HL-60 (cell line): ENCODE measurements at regions not wholly inside any gene's neighbourhood (a gene's known extent, or its start where the extent isn't known, plus 50 kb on each side); places are given as distances from the start of the nearest gene placed in this dataset.

Experiments
- DNase-seq, 2 experiments: peaks; one replicate each; pipeline ENCODE4 v3.0.0-alpha.2; 2010 to 2020; ENCODE audit warnings: low read depth in 1 of 2, low spot score in 1 of 2
- H3K27ac ChIP-seq: fragments of 250-450 bp; sonication (Bioruptor Pico); replicated peaks from 2 replicates; pipeline ENCODE4 v1.5.1; 2020; ENCODE audit warnings: mild to moderate bottlenecking, moderate library complexity
- H3K27me3 ChIP-seq: fragments of 250-450 bp; sonication (Bioruptor Pico); 2 replicates; pipeline ENCODE4 v1.5.1; 2021; ENCODE audit warnings: mild to moderate bottlenecking, moderate library complexity; ENCODE audit not compliant: insufficient read depth, poor library complexity, severe bottlenecking
- H3K4me3 ChIP-seq: replicated peaks from 2 replicates; pipeline ENCODE4 v1.5.1; 2011; ENCODE audit warnings: mild to moderate bottlenecking, control low read depth, low read length; ENCODE audit not compliant: insufficient read depth
- GABPA ChIP-seq: IDR thresholded peaks from 2 replicates; pipeline ENCODE4 v1.6.1; 2012; ENCODE audit warnings: low read depth
- POLR2AphosphoS5 ChIP-seq: IDR thresholded peaks from 2 replicates; pipeline ENCODE4 v1.6.1; 2012; ENCODE audit warnings: low read depth
- SPI1 ChIP-seq: IDR thresholded peaks from 2 replicates; pipeline ENCODE4 v1.6.1; 2012; ENCODE audit warnings: low read depth, mild to moderate bottlenecking, borderline replicate concordance
- TF ChIP-seq, protein P1 (sequence below): IDR thresholded peaks from 2 replicates; pipeline ENCODE4 v1.6.1; 2012; ENCODE audit warnings: low read depth; ENCODE audit not compliant: insufficient replicate concordance
- TF ChIP-seq, protein P2 (sequence below): IDR thresholded peaks from one replicate; pipeline ENCODE4 v1.5.1; 2011; ENCODE audit warnings: low read length, control low read depth, inconsistent platforms; ENCODE audit not compliant: insufficient read depth

DNA sequence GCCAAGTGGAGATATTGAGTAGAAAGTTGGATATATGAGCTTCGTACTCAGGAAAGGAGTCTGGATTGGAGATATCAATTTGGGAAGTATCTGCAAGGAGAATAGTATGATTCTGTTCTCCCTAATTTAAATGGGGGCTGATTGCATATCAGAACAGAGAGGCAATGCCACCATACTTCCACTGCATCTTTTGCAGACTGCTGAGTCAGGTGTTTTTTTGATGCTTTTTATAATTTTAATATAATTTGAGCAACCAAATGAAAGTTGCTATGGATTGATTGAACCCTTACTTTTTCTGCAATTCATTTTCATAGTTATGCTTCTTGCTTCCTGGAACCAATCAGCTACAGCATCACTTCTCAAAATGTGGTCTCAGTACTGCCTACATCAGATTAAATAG, 590.3 kb downstream of the USP25 start:
- TF ChIP-seq GABPA (no peak), SPI1 (no peak), POLR2AphosphoS5 (no peak)
- TF ChIP-seq, protein P1, sequence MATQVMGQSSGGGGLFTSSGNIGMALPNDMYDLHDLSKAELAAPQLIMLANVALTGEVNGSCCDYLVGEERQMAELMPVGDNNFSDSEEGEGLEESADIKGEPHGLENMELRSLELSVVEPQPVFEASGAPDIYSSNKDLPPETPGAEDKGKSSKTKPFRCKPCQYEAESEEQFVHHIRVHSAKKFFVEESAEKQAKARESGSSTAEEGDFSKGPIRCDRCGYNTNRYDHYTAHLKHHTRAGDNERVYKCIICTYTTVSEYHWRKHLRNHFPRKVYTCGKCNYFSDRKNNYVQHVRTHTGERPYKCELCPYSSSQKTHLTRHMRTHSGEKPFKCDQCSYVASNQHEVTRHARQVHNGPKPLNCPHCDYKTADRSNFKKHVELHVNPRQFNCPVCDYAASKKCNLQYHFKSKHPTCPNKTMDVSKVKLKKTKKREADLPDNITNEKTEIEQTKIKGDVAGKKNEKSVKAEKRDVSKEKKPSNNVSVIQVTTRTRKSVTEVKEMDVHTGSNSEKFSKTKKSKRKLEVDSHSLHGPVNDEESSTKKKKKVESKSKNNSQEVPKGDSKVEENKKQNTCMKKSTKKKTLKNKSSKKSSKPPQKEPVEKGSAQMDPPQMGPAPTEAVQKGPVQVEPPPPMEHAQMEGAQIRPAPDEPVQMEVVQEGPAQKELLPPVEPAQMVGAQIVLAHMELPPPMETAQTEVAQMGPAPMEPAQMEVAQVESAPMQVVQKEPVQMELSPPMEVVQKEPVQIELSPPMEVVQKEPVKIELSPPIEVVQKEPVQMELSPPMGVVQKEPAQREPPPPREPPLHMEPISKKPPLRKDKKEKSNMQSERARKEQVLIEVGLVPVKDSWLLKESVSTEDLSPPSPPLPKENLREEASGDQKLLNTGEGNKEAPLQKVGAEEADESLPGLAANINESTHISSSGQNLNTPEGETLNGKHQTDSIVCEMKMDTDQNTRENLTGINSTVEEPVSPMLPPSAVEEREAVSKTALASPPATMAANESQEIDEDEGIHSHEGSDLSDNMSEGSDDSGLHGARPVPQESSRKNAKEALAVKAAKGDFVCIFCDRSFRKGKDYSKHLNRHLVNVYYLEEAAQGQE: no peak
- TF ChIP-seq, protein P2, sequence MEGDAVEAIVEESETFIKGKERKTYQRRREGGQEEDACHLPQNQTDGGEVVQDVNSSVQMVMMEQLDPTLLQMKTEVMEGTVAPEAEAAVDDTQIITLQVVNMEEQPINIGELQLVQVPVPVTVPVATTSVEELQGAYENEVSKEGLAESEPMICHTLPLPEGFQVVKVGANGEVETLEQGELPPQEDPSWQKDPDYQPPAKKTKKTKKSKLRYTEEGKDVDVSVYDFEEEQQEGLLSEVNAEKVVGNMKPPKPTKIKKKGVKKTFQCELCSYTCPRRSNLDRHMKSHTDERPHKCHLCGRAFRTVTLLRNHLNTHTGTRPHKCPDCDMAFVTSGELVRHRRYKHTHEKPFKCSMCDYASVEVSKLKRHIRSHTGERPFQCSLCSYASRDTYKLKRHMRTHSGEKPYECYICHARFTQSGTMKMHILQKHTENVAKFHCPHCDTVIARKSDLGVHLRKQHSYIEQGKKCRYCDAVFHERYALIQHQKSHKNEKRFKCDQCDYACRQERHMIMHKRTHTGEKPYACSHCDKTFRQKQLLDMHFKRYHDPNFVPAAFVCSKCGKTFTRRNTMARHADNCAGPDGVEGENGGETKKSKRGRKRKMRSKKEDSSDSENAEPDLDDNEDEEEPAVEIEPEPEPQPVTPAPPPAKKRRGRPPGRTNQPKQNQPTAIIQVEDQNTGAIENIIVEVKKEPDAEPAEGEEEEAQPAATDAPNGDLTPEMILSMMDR: no peak
- DNase-seq: no peak
- Histone ChIP-seq H3K27me3 (no peaks in the 10 kb centered on the region), H3K27ac (no peak overlapping the region), H3K4me3 (no peak overlapping the region)

DNA sequence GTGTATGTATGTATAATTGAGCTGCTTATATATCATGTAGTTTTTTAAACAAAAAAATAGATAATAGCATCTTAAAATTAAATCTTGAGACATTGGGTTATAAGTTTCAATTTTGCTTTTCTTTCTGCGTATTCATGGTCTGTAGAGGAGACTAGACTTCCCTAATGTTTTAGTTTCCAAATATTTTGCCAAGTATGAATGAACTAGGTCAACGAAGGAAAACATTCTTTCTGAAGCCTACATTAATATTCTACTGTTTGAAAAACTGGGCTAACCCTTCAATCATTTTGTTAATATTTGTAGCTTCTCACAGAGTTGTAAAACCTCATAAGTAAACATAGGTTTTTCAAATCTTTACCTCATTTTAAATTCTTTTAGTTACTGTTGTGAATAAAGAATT, 592.7 kb downstream of the USP25 start:
- no peaks in the 10 kb centered on the region for H3K27me3 ChIP-seq
- no peak for DNase-seq
- TF ChIP-seq SPI1: no peak
- H3K27ac ChIP-seq: no peak overlapping the region
- H3K4me3 ChIP-seq: no peak overlapping the region

DNA sequence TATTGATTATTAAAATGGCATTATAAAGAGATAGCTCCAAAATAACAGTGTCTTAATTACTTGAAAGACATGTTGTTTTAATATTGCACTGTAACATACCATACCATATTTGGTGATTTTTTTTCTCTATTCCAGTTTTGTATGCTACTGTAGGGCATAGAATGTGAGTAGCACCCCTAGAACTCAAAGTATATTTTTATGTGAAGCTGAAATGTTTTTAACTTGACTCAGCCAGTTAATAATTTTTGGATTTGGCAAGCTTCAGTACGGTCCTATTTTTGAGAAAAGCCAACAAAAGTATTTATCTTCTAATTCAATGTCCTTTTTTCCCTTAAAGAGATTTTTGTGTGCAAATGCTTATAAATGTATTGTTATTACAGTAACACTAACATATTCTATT, 593.8 kb downstream of the USP25 start:
- TF ChIP-seq POLR2AphosphoS5 (no peak), GABPA (no peak), SPI1 (no peak)
- TF ChIP-seq, protein P2: no peak
- TF ChIP-seq, protein P1: no peak

DNA sequence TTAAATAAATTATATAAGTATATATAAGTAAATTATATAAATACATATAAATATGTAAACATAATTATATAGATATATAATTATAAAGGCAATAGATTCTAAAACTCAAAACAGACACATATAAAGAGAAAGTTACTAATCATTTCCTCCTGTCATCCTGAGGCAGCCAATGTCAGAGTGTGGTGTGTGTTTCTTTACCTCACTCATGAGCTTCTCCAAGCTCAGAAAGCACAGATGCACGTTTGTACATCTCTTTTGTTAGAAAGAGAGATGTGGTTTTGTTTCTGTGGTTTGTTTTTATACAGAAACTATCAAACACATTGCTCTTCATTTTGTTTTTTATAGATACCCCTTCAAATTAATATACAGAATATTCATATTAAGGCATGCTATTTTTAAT, 594.8 kb downstream of the USP25 start:
- no peak overlapping the region for H3K27ac ChIP-seq
- no peak for DNase-seq
- H3K27me3 ChIP-seq: no peaks in the 10 kb centered on the region
- TF ChIP-seq POLR2AphosphoS5 (no peak), GABPA (no peak), SPI1 (no peak)
- TF ChIP-seq, protein P1: no peak
- TF ChIP-seq, protein P2: no peak
- H3K4me3 ChIP-seq: no peak overlapping the region

More for the DNA sequence above, 593.8 kb downstream of the USP25 start:
- H3K4me3 ChIP-seq: no peak overlapping the region
- H3K27ac ChIP-seq: no peak overlapping the region
- no peaks in the 10 kb centered on the region for H3K27me3 ChIP-seq
- no peak for DNase-seq
